Keratinocyte (primary cell): ENCODE measurements at regions not wholly inside any gene's neighbourhood (a gene's known extent, or its start where the extent isn't known, plus 50 kb on each side); places are given as distances from the start of the nearest gene placed in this dataset.

Source experiments
- EZH2 ChIP-seq: IDR thresholded peaks from one replicate; pipeline ENCODE4 v1.6.1; 2012; ENCODE audit warnings: inconsistent platforms, mild to moderate bottlenecking, low read length, moderate library complexity
- TF ChIP-seq, protein P1 (sequence below), 3 experiments: IDR thresholded peaks in 1 of 3; conservative IDR thresholded peaks in 1 of 3; optimal IDR thresholded peaks in 1 of 3; 2 replicates in 2 of 3; 3 replicates in 1 of 3; pipeline versions ENCODE3 to v1.5.1; 2011; ENCODE audit warnings: low read length in 3 of 3, mild to moderate bottlenecking in 3 of 3, moderate library complexity in 2 of 3, control low read depth in 1 of 3, inconsistent platforms in 1 of 3; ENCODE audit not compliant: insufficient read depth in 2 of 3; ENCODE audit errors: extremely low read depth in 1 of 3

DNA sequence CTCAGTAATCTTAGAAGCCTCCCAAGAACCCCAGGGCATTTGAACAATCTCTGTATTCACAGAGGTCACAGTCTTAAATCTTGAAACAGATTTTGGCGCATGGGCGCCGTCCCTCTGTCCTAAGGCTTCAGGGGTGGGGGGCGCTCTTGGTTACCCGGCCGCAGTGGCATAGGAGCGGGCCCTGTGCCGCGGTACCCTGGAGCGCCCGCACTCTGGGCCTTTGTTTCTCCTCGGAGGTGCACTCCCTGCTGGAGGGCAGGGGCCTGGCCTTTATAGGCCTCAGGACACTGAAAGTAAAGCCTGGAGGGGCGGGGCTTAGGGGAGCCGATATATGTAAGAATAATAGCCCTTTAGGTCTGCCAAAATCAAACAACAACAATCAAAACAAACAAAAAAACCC lies 197.3 kb upstream of the FOLH1 start:
- TF ChIP-seq, protein P1, sequence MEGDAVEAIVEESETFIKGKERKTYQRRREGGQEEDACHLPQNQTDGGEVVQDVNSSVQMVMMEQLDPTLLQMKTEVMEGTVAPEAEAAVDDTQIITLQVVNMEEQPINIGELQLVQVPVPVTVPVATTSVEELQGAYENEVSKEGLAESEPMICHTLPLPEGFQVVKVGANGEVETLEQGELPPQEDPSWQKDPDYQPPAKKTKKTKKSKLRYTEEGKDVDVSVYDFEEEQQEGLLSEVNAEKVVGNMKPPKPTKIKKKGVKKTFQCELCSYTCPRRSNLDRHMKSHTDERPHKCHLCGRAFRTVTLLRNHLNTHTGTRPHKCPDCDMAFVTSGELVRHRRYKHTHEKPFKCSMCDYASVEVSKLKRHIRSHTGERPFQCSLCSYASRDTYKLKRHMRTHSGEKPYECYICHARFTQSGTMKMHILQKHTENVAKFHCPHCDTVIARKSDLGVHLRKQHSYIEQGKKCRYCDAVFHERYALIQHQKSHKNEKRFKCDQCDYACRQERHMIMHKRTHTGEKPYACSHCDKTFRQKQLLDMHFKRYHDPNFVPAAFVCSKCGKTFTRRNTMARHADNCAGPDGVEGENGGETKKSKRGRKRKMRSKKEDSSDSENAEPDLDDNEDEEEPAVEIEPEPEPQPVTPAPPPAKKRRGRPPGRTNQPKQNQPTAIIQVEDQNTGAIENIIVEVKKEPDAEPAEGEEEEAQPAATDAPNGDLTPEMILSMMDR (optimal IDR thresholded peaks at IDR 0.05 in 1 of 3, IDR thresholded peaks at IDR 0.05 in 1 of 3, conservative IDR thresholded peaks at IDR 0.05 in 1 of 3; ENCODE audit: extremely low read depth in 1 of 3, insufficient read depth in 2 of 3, low read length in 3 of 3) = no peak
- TF ChIP-seq EZH2 = no peak
